OCI-LY3 (cell line): ENCODE measurements at regions not wholly inside any gene's neighbourhood (a gene's known extent, or its start where the extent isn't known, plus 50 kb on each side); places are given as distances from the start of the nearest gene placed in this dataset.

Experiments used
- H2AFZ ChIP-seq: fragments of 200-600, 300-600 bp; shearing (Covaris generic); 2 replicates; pipeline ENCODE4 v1.6.0; 2014; ENCODE audit warnings: antibody characterized with exemption, low read depth, low read length
- H3K27ac ChIP-seq: fragments of 200-600, 300-600 bp; sonication (generic); 2 replicates; pipeline ENCODE4 v1.5.1; 2014; ENCODE audit warnings: mild to moderate bottlenecking, low read length, moderate library complexity, mixed read lengths
- H3K27me3 ChIP-seq: fragments of 200-600, 300-600 bp; sonication (generic); 2 replicates; pipeline ENCODE4 v1.6.1; 2014; ENCODE audit warnings: low read depth, low read length, mixed read lengths
- H3K36me3 ChIP-seq: fragments of 200-600, 300-600 bp; sonication (generic); replicated peaks from 2 replicates; pipeline ENCODE3; 2014; ENCODE audit warnings: low read depth, low read length, mixed read lengths
- H3K4me1 ChIP-seq: fragments of 300-600, 200-600 bp; sonication (generic); 2 replicates; pipeline ENCODE4 v1.6.1; 2014; ENCODE audit warnings: low read length, mixed read lengths
- H3K4me2 ChIP-seq: fragments of 200-600, 300-600 bp; sonication (generic); 2 replicates; pipeline ENCODE4 v1.6.1; 2014; ENCODE audit warnings: low read length, mixed read lengths
- H3K4me3 ChIP-seq: fragments of 300-600, 200-600 bp; sonication (generic); 2 replicates; pipeline ENCODE4 v1.5.1; 2014; ENCODE audit warnings: antibody characterized with exemption, mild to moderate bottlenecking, low read length, moderate library complexity
- H3K79me2 ChIP-seq: fragments of 300-600, 200-600 bp; shearing (Covaris generic); 2 replicates; pipeline ENCODE4 v1.6.1; 2014; ENCODE audit warnings: mild to moderate bottlenecking, low read length, mixed read lengths
- H3K9ac ChIP-seq: fragments of 300-600, 200-600 bp; shearing (Covaris generic); 2 replicates; pipeline ENCODE4 v1.6.0; 2014; ENCODE audit warnings: mild to moderate bottlenecking, low read length, moderate library complexity
- H3K9me3 ChIP-seq: fragments of 200-600, 300-600 bp; shearing (Covaris generic); 2 replicates; pipeline ENCODE4 v1.6.1; 2014; ENCODE audit warnings: low read length, mixed read lengths; ENCODE audit not compliant: insufficient read depth
- H4K20me1 ChIP-seq: fragments of 200-600, 300-600 bp; sonication (generic); 2 replicates; pipeline ENCODE4 v1.6.1; 2016; ENCODE audit warnings: low read length, mixed read lengths; ENCODE audit not compliant: insufficient read depth
- CTCF ChIP-seq: fragments of 200-600, 300-600 bp; sonication (generic); IDR thresholded peaks from 2 replicates; pipeline ENCODE4 v1.5.1; 2014; ENCODE audit warnings: antibody characterized with exemption, low read length, low read depth
- EZH2phosphoT487 ChIP-seq: fragments of 200-600 bp; shearing (Covaris generic); IDR thresholded peaks from 2 replicates; pipeline ENCODE4 v1.6.1; 2018; ENCODE audit warnings: antibody characterized with exemption, mixed run types, low read depth

GRCh38 chr18:10081492-10081891, 167.7 kb downstream of the VAPA start:
- no peaks in the 10 kb centered on the region for H3K27me3 ChIP-seq
- H3K27ac ChIP-seq, result no peak overlapping the region
- no peak for TF ChIP-seq EZH2phosphoT487
- no peak for TF ChIP-seq CTCF
- no peaks in the 10 kb centered on the region for H3K9me3 ChIP-seq
- H4K20me1 ChIP-seq, result no peaks in the 10 kb centered on the region
- no peak overlapping the region for H3K4me3 ChIP-seq
- H3K36me3 ChIP-seq, result no peaks in the 10 kb centered on the region
- H2AFZ ChIP-seq, result no peak overlapping the region
- H3K79me2 ChIP-seq, result no peaks in the 10 kb centered on the region
- no peak overlapping the region for H3K9ac ChIP-seq
- no peaks in the 10 kb centered on the region for H3K4me1 ChIP-seq
- no peak overlapping the region for H3K4me2 ChIP-seq

- no peak overlapping the region for H3K4me3 ChIP-seq
- no peak overlapping the region for H3K9ac ChIP-seq
- H3K79me2 ChIP-seq, result no peaks in the 10 kb centered on the region
- no peaks in the 10 kb centered on the region for H3K27me3 ChIP-seq
- H3K36me3 ChIP-seq, result no peaks in the 10 kb centered on the region
- no peak for TF ChIP-seq CTCF
- no peaks in the 10 kb centered on the region for H4K20me1 ChIP-seq
- H3K9me3 ChIP-seq, result no peaks in the 10 kb centered on the region
- no peaks in the 10 kb centered on the region for H3K4me1 ChIP-seq
- no peak overlapping the region for H3K27ac ChIP-seq
- H3K4me2 ChIP-seq, result no peak overlapping the region
- no peak overlapping the region for H2AFZ ChIP-seq
Measured at GRCh38 chr18:10085416-10085815, 171.6 kb downstream of the VAPA start.

- Histone ChIP-seq H3K36me3 (no peaks in the 10 kb centered on the region), H3K27me3 (no peaks in the 10 kb centered on the region), H3K4me1 (no peaks in the 10 kb centered on the region), H3K27ac (no peak overlapping the region), H3K4me2 (no peak overlapping the region), H4K20me1 (no peaks in the 10 kb centered on the region), H3K79me2 (no peaks in the 10 kb centered on the region), H3K9me3 (no peaks in the 10 kb centered on the region), H3K9ac (no peak overlapping the region), H3K4me3 (no peak overlapping the region), H2AFZ (no peak overlapping the region)
- TF ChIP-seq CTCF (no peak), EZH2phosphoT487 (no peak)
Measured at GRCh38 chr18:10085876-10086275, 172.1 kb downstream of the VAPA start.

GRCh38 chr18:10086458-10087210, 172.8 kb downstream of the VAPA start:
- Histone ChIP-seq H3K27me3 (no peaks in the 10 kb centered on the region), H3K9me3 (no peaks in the 10 kb centered on the region), H3K79me2 (no peaks in the 10 kb centered on the region), H3K4me2 (no peak overlapping the region), H3K4me1 (no peaks in the 10 kb centered on the region), H2AFZ (no peak overlapping the region), H3K4me3 (no peak overlapping the region), H4K20me1 (no peaks in the 10 kb centered on the region), H3K27ac (no peak overlapping the region), H3K9ac (no peak overlapping the region), H3K36me3 (no peaks in the 10 kb centered on the region)
- no peak for TF ChIP-seq EZH2phosphoT487
